OCI-LY1 (cell line): ENCODE measurements at regions not wholly inside any gene's neighbourhood (a gene's known extent, or its start where the extent isn't known, plus 50 kb on each side); places are given as distances from the start of the nearest gene placed in this dataset.

Source experiments
- CTCF ChIP-seq: fragments of 200-600 bp; sonication (generic), shearing (Covaris generic); IDR thresholded peaks from 2 replicates; pipeline ENCODE4 v1.5.1; 2017; ENCODE audit warnings: mild to moderate bottlenecking, antibody characterized with exemption, low read length, moderate library complexity, mixed read lengths
- EZH2 ChIP-seq: fragments of 200-600 bp; sonication (generic), shearing (Covaris generic); IDR thresholded peaks from 2 replicates; pipeline ENCODE4 v1.8.0; 2017; ENCODE audit warnings: borderline replicate concordance, mixed run types, mild to moderate bottlenecking, antibody characterized with exemption, low read length, moderate library complexity, mixed read lengths

DNA sequence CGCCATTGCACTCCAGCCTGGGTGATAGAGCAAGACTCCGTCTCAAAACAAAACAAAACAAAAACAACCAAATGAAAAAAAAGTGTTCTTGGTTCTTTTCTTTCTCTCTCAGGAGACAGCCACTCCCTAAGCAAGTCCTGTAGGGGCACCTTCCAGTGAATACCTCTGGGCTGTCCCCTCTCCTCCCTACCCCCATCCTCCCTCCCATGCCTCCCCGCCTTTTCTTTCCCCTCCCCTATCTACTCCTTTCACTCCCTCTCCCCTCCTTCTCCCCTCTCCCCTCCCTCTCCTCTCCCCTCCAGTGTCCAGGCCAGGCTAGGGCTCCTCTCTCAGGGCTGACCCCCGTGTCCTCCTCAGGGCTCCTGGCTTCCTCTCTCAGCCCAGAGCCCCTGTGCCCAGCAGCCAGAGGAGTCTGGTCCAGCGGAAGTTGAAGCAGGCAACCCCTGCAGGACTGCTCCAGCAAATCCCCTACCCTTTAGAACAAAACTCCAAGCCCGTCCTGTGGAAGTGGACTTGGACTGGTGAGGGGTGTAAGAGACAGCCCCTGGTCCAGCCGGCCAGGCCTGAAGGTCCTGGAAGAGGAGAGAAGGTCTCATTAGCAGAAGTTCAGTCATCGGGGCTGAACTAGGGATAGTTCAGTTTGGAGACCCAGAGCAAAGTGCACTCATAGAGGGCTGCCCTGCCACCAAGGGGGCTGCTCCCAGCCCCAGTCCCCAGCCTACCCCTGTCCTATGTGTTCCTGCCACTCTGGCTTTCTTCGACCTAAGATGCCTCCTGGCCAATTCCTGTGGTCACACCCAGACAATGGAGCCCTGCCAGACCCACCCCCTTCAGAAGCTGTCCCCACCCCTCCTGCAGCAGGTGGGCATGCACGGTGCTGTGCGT, 79.8 kb upstream of the IQSEC1 start:
- TF ChIP-seq CTCF (no peak), EZH2 (no peak)
